ENCODE measurements at regions not wholly inside any gene's neighbourhood (a gene's known extent, or its start where the extent isn't known, plus 50 kb on each side); places are given as distances from the start of the nearest gene placed in this dataset. TPM values are rescaled to one million over a fixed set of nuclear protein-coding genes. Genes with fewer than 3 reads are reported as not detected.
A peak's percentile ranks its signal among the peaks of the same experiment; 100 is the strongest.

DNA sequence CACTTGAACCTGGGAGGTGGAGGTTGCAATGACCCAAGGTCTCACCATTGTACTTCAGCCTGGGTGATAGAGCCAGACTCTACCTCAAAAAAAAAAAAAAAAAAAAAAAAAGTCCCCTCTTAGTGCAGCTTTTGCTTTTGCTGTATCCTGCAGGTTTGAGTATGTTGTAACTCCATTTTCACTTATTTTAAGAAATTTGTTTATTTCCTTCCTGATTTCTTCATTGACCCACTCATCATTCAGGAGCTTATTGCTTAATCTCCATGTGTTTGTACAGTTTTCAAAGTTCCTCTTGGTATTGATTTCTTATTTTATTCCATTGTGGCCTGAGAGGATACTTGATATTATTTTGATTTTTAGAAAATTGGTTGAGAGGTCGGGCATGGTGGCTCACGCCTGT is 50.9 kb upstream of the AK4 start:
- intact Hi-C loops (cut with micrococcal nuclease) (no loop called here), dilution Hi-C loops (cut with MboI; ENCODE audit: extremely low pct_ligation_motif_present, low sequenced_read_pairs) (no loop called here)
- no peak overlapping the region for H3K27ac ChIP-seq (ENCODE audit: insufficient read depth, low read depth, low read length)
- TF ChIP-seq MYC (IDR thresholded peaks at IDR 0.05; ENCODE audit: low read depth, low read length) = no peak
- TF ChIP-seq JUN (IDR thresholded peaks at IDR 0.05; ENCODE audit: borderline replicate concordance, insufficient read depth, insufficient read length, low read depth) = no peak
- no peak for TF ChIP-seq FOS (IDR thresholded peaks at IDR 0.05; ENCODE audit: borderline replicate concordance, insufficient read depth, low read length)
- TF ChIP-seq, protein P1, sequence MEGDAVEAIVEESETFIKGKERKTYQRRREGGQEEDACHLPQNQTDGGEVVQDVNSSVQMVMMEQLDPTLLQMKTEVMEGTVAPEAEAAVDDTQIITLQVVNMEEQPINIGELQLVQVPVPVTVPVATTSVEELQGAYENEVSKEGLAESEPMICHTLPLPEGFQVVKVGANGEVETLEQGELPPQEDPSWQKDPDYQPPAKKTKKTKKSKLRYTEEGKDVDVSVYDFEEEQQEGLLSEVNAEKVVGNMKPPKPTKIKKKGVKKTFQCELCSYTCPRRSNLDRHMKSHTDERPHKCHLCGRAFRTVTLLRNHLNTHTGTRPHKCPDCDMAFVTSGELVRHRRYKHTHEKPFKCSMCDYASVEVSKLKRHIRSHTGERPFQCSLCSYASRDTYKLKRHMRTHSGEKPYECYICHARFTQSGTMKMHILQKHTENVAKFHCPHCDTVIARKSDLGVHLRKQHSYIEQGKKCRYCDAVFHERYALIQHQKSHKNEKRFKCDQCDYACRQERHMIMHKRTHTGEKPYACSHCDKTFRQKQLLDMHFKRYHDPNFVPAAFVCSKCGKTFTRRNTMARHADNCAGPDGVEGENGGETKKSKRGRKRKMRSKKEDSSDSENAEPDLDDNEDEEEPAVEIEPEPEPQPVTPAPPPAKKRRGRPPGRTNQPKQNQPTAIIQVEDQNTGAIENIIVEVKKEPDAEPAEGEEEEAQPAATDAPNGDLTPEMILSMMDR (IDR thresholded peaks at IDR 0.05; ENCODE audit: extremely low read depth in 1 of 2, insufficient read depth in 1 of 2, low read depth in 1 of 2, low read length in 2 of 2) = no peak
- TF ChIP-seq, protein P2, sequence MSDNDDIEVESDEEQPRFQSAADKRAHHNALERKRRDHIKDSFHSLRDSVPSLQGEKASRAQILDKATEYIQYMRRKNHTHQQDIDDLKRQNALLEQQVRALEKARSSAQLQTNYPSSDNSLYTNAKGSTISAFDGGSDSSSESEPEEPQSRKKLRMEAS (IDR thresholded peaks at IDR 0.05; ENCODE audit: insufficient read depth, insufficient read length) = no peak
- no peak for TF ChIP-seq POLR2A (IDR thresholded peaks at IDR 0.05; ENCODE audit: low read depth, low read length)
- TF ChIP-seq EZH2 (IDR thresholded peaks at IDR 0.05; ENCODE audit: borderline replicate concordance, low read depth, low read length, severe bottlenecking) = no peak
- no peak for TF ChIP-seq GATA2 (IDR thresholded peaks at IDR 0.05; ENCODE audit: insufficient read depth, insufficient read length, low read depth, low read length)
- no peak for TF ChIP-seq POLR2AphosphoS5 (IDR thresholded peaks at IDR 0.05; ENCODE audit: insufficient read depth, low read depth, low read length)
- no peaks in the 10 kb centered on the region for H3K79me2 ChIP-seq (ENCODE audit: control insufficient read depth, insufficient read depth, low read length)
- no peak overlapping the region for H3K4me2 ChIP-seq (ENCODE audit: insufficient read depth, low read length)
- H3K36me3 ChIP-seq (ENCODE audit: control insufficient read depth in 2 of 2, extremely low read depth in 1 of 2, insufficient read depth in 2 of 2, low read length in 2 of 2) = no peaks in the 10 kb centered on the region
- H3K4me3 ChIP-seq (replicated peaks in 1 of 3; ENCODE audit: insufficient read depth in 1 of 3, low read depth in 1 of 3, low read length in 3 of 3) = no peak overlapping the region
- no peaks in the 10 kb centered on the region for H3K4me1 ChIP-seq (ENCODE audit: control insufficient read depth, extremely low read depth, insufficient read depth, low read length)
- H3K9me1 ChIP-seq (replicated peaks; ENCODE audit: control insufficient read depth, extremely low read depth, insufficient read depth, low read length) = no peaks in the 10 kb centered on the region
- FAIRE-seq (no peak), DNase-seq (ENCODE audit: low read depth, low spot score) (no peak)
- no peak overlapping the region for H2AFZ ChIP-seq (ENCODE audit: low read depth, low read length)
- no peaks in the 10 kb centered on the region for H4K20me1 ChIP-seq (replicated peaks; ENCODE audit: control insufficient read depth, extremely low read depth, insufficient read depth, low read length)
- CTCF ChIA-PET = no interaction called here
- POLR2A ChIA-PET = no interaction called here
- H3K27me3 ChIP-seq (ENCODE audit: control insufficient read depth in 2 of 2, insufficient read depth in 2 of 2, low read length in 2 of 2) = no peaks in the 10 kb centered on the region
- no peak overlapping the region for H3K9ac ChIP-seq (replicated peaks; ENCODE audit: extremely low read depth, insufficient read depth, low read length)
- no peaks in the 10 kb centered on the region for H3K9me3 ChIP-seq (replicated peaks; ENCODE audit: control insufficient read depth, insufficient read depth, low read length)
- no TSS peak for BruUV-seq (replicated peaks)

MicroRNA genes in the stretch of these regions (microRNA counts, 767-probe panel; counts per million panel counts)
- microRNA hsa-miR-101-3p = 723 counts per million, percentile 96 among the panel's probes with 10 or more counts

Small RNA genes lying in the stretch of these regions (microRNA-seq; reads per million reads assigned to microRNA genes)
- 1.2 reads per million for gene MIR101-1 (ENCODE audit: borderline number of aligned reads, borderline replicate concordance)
- not detected for gene MIR3671 (ENCODE audit: borderline number of aligned reads, borderline replicate concordance)

Small RNA genes lying in the stretch of these regions (small RNA-seq; reads per million reads assigned to genes)
- gene MIR101-1 (ENCODE audit: insufficient read depth, insufficient read length, low read depth, low replicate concordance) = 1.1 reads per million
- gene MIR3671 (ENCODE audit: insufficient read depth, insufficient read length, low read depth, low replicate concordance) = 0.66 reads per million
- gene MRPS21P1 (ENCODE audit: insufficient read depth, insufficient read length, low read depth, low replicate concordance) = not detected
- 1.8 reads per million for gene RNU6-1176P (ENCODE audit: insufficient read depth, insufficient read length, low read depth, low replicate concordance)
